ENCODE measurements at regions not wholly inside any gene's neighbourhood (a gene's known extent, or its start where the extent isn't known, plus 50 kb on each side); places are given as distances from the start of the nearest gene placed in this dataset.

DNA sequence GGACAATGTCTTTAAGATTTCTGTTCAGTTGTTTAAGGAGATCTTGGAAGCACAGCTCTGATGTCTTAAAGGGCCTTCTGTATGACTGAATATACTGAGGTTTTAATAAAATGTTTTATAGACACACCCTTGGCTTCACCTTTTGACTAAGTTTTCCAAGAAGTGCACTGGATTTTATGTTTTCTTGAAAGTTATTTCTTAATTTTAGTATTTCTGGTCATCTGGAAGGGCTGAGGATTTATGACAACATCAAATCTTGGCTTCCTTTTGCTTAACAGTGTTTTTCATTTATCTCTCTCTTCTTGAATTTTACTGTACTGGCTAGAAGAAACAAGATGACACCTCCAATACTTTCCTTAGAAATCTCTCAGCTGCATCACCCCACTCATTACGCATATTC lies 2423.4 kb downstream of the LRRC4C start:
- TF ChIP-seq, protein P1, sequence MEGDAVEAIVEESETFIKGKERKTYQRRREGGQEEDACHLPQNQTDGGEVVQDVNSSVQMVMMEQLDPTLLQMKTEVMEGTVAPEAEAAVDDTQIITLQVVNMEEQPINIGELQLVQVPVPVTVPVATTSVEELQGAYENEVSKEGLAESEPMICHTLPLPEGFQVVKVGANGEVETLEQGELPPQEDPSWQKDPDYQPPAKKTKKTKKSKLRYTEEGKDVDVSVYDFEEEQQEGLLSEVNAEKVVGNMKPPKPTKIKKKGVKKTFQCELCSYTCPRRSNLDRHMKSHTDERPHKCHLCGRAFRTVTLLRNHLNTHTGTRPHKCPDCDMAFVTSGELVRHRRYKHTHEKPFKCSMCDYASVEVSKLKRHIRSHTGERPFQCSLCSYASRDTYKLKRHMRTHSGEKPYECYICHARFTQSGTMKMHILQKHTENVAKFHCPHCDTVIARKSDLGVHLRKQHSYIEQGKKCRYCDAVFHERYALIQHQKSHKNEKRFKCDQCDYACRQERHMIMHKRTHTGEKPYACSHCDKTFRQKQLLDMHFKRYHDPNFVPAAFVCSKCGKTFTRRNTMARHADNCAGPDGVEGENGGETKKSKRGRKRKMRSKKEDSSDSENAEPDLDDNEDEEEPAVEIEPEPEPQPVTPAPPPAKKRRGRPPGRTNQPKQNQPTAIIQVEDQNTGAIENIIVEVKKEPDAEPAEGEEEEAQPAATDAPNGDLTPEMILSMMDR (IDR thresholded peaks at IDR 0.05; ENCODE audit: insufficient read depth, low read depth, low read length): no peak
- TF ChIP-seq EZH2 (IDR thresholded peaks at IDR 0.05; ENCODE audit: insufficient read depth, low read length): no peak
